Upper lobe of right lung (tissue), 1 donor: ENCODE measurements at regions not wholly inside any gene's neighbourhood (a gene's known extent, or its start where the extent isn't known, plus 50 kb on each side); places are given as distances from the start of the nearest gene placed in this dataset.

Experiments
- ATAC-seq: fragments of 200-7000 bp; cut with Tn5 transposase; one replicate; pipeline ENCODE4 v1.9.1; 2020; ENCODE audit warnings: mild to moderate bottlenecking, moderate library complexity
- DNase-seq: peaks from one replicate; pipeline ENCODE4 v3.0.0-alpha.2; 2020
- H3K27ac ChIP-seq: fragments of 200-600 bp; one replicate; pipeline ENCODE4 v1.8.0; 2022
- H3K27me3 ChIP-seq: fragments of 200-600 bp; one replicate; pipeline ENCODE4 v1.8.0; 2022; ENCODE audit warnings: mild to moderate bottlenecking
- H3K36me3 ChIP-seq: fragments of 200-600 bp; one replicate; pipeline ENCODE4 v1.8.0; 2022
- H3K4me1 ChIP-seq: fragments of 200-600 bp; one replicate; pipeline ENCODE4 v1.8.0; 2022
- H3K4me3 ChIP-seq: fragments of 200-600 bp; one replicate; pipeline ENCODE4 v1.8.0; 2022; ENCODE audit warnings: mild to moderate bottlenecking
- H3K9me3 ChIP-seq: fragments of 200-600 bp; one replicate; pipeline ENCODE4 v1.8.0; 2022
- intact Hi-C: fragments of 100-400 bp; cut with DNase I; formaldehyde crosslinking; loops from one replicate; pipeline ENCODE4 v1.11.0; 2022
- TF ChIP-seq, protein P1 (sequence below): fragments of 200-600 bp; IDR thresholded peaks from one replicate; pipeline ENCODE4 v1.8.0; 2022; ENCODE audit warnings: antibody characterized with exemption
- donor health status: DM: no; HTN: yes; CAD: no; lungs with severe emphysema.

GRCh38 chr10:33039181-33039580 is 81.2 kb upstream of the ITGB1 start:
- TF ChIP-seq, protein P1, sequence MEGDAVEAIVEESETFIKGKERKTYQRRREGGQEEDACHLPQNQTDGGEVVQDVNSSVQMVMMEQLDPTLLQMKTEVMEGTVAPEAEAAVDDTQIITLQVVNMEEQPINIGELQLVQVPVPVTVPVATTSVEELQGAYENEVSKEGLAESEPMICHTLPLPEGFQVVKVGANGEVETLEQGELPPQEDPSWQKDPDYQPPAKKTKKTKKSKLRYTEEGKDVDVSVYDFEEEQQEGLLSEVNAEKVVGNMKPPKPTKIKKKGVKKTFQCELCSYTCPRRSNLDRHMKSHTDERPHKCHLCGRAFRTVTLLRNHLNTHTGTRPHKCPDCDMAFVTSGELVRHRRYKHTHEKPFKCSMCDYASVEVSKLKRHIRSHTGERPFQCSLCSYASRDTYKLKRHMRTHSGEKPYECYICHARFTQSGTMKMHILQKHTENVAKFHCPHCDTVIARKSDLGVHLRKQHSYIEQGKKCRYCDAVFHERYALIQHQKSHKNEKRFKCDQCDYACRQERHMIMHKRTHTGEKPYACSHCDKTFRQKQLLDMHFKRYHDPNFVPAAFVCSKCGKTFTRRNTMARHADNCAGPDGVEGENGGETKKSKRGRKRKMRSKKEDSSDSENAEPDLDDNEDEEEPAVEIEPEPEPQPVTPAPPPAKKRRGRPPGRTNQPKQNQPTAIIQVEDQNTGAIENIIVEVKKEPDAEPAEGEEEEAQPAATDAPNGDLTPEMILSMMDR, result no peak
- Histone ChIP-seq H3K4me1 (no peaks in the 10 kb centered on the region), H3K27ac (no peak overlapping the region), H3K9me3 (no peaks in the 10 kb centered on the region), H3K4me3 (no peak overlapping the region), H3K36me3 (no peaks in the 10 kb centered on the region), H3K27me3 (no peaks in the 10 kb centered on the region)
- DNase-seq (no peak), ATAC-seq (peak; percentile 19)
- intact Hi-C loops, result no loop called here

DNA sequence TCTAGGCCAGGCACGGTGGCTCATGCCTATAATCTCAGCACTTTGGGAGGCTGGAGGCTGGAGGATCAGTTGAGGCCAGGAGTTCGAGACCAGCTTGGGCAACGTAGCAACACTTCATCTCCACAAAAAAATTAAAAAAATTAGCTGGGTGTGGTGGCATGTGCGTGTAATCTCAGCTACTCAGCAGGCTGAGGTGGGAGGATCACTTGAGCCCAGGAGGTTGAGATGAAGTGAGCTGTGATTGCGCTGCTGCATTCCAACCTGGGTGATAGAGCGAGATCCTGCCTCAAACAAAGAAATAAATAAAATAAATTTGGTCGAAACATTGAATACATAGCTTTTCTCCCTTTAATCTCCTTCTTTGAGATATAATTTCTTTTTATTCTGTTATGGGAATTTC is 80.6 kb upstream of the ITGB1 start:
- H3K4me3 ChIP-seq, result no peak overlapping the region
- no peaks in the 10 kb centered on the region for H3K36me3 ChIP-seq
- intact Hi-C loops, result no loop called here
- no peak for DNase-seq
- H3K27me3 ChIP-seq, result no peaks in the 10 kb centered on the region
- TF ChIP-seq, protein P1, result no peak
- H3K27ac ChIP-seq, result no peak overlapping the region
- no peaks in the 10 kb centered on the region for H3K4me1 ChIP-seq
- no peaks in the 10 kb centered on the region for H3K9me3 ChIP-seq
- peak; percentile 28 for ATAC-seq

DNA sequence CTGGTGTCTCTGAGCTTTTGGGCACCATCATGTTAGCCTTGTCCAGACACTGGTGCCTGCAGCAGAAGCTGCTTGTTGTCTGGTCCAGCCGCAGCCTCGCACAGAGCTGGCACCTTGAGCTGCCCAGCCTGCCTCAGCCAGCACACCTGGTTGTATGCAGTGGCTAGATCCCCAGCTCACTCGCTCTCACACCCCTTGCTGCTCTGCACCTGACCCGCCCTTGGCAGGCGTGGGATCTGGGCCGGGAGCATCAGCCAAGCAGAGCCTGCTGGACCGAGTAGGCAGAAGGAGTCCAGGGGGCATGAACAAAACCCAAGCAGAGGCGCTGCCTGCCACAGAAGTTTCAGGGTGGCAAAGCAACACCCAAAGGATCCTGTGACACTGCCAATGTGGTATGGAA is 79.7 kb upstream of the ITGB1 start:
- no peaks in the 10 kb centered on the region for H3K27me3 ChIP-seq
- intact Hi-C loops, result no loop called here
- DNase-seq, result no peak
- ATAC-seq, result no peak
- TF ChIP-seq, protein P1, result no peak
- no peaks in the 10 kb centered on the region for H3K9me3 ChIP-seq
- H3K4me3 ChIP-seq, result no peak overlapping the region
- no peaks in the 10 kb centered on the region for H3K4me1 ChIP-seq
- H3K36me3 ChIP-seq, result no peaks in the 10 kb centered on the region
- H3K27ac ChIP-seq, result no peak overlapping the region

DNA sequence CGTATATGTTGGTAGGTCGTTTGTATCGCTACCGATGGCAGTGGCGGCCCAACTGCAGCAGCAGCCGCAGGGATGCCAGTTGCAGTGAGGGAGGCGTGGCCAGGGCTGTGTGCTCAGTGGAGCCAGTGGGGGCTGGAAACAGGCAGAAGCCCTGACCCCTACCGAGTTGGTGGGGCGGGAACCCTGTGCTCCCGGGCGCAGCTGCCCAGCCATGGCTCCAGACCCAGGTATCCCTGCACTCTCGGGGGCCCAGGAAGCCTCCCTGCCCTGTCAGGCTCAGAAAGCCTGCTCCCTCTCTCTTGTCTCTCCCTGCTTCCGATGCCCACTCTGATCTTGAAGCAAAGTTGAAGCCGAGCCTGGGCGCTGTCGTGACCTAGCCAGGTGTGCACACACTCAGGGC is 78.6 kb upstream of the ITGB1 start:
- H3K36me3 ChIP-seq, result no peaks in the 10 kb centered on the region
- DNase-seq (no peak), ATAC-seq (peak; percentile 21)
- no peak overlapping the region for H3K27ac ChIP-seq
- H3K4me3 ChIP-seq, result no peak overlapping the region
- H3K27me3 ChIP-seq, result no peaks in the 10 kb centered on the region
- no peaks in the 10 kb centered on the region for H3K9me3 ChIP-seq
- intact Hi-C loops, result no loop called here
- H3K4me1 ChIP-seq, result no peaks in the 10 kb centered on the region
- TF ChIP-seq, protein P1, result no peak

DNA sequence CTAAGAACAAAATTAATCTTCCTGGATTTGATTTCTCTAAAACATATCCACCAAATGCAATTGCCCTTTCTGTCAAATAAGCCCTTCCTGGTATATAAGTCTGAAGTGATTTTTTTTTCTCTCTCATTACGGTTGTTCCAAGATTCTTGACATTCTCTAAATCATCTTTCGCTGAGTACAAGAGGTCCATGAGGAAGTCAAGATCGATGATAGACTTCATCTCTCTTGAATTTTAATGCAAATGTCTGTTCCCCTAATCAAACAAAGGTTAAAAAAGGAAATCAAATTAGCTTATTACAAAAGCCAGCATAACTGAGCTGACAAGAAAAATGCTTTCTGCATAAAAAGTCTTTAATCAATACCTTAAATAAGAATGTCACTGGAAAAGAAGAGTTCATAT is 77.4 kb upstream of the ITGB1 start:
- H3K9me3 ChIP-seq, result no peaks in the 10 kb centered on the region
- DNase-seq, result no peak
- intact Hi-C loops, result no loop called here
- no peak overlapping the region for H3K27ac ChIP-seq
- TF ChIP-seq, protein P1, result no peak
- H3K4me1 ChIP-seq, result no peaks in the 10 kb centered on the region
- ATAC-seq, result no peak
- H3K4me3 ChIP-seq, result no peak overlapping the region
- no peaks in the 10 kb centered on the region for H3K27me3 ChIP-seq
- no peaks in the 10 kb centered on the region for H3K36me3 ChIP-seq

GRCh38 chr10:33034931-33035330 is 76.9 kb upstream of the ITGB1 start:
- DNase-seq (no peak), ATAC-seq (no peak)
- no peak overlapping the region for H3K4me3 ChIP-seq
- intact Hi-C loops, result no loop called here
- H3K9me3 ChIP-seq, result no peaks in the 10 kb centered on the region
- no peaks in the 10 kb centered on the region for H3K27me3 ChIP-seq
- no peaks in the 10 kb centered on the region for H3K4me1 ChIP-seq
- no peaks in the 10 kb centered on the region for H3K36me3 ChIP-seq
- TF ChIP-seq, protein P1, result no peak
- H3K27ac ChIP-seq, result no peak overlapping the region
